DMS 273 (cell line): ENCODE measurements at regions not wholly inside any gene's neighbourhood (a gene's known extent, or its start where the extent isn't known, plus 50 kb on each side); places are given as distances from the start of the nearest gene placed in this dataset.

Source experiments
- DNase-seq: peaks from one replicate; lab custom pipeline; 2025; ENCODE audit not compliant: unreplicated experiment; lab: John Stamatoyannopoulos, UW

DNA sequence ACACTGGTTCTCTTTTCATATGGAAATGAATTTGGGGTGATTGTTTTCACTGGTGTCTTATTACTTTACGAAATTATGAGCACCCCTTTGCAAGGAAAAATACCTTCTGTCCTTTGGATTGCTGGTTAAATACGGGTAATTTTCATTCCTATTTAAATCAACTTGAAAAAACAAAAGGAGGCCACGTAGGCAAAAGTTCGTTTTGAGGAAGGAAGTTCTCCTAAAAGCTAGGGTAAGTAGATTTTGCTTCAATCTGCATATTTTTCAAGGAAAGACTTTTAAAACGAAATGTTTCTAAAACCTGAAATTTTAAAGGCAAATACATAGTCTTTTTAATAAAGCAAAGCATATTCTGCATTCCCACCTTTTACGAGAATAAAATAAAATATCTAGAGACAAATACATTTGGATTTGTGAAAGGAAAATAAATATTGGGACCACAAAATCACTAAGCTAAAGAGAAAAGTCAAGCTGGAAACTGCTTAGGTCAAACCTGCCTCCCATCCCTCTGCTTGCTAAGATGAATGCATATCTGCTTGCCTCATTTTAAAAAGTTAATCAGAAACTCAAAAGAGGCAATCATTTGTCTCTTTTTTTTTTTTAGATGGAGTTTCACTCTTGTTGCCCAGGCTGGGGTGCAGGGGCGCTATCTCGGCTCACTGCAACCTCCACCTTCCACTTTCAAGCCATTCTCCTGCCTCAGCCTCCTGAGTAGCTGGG lies 70.9 kb upstream of the ETS2 start:
- DNase-seq, result no peak

- DNase-seq, result no peak
These were observed 70.0 kb upstream of the ETS2 start for GRCh38 chr21:38735626-38736206.

- no peak for DNase-seq
These were observed 65.6 kb upstream of the ETS2 start for GRCh38 chr21:38740090-38740489.

- no peak for DNase-seq
These were observed 64.4 kb upstream of the ETS2 start for GRCh38 chr21:38741092-38741949.

- no peak for DNase-seq
These were observed 63.8 kb upstream of the ETS2 start for GRCh38 chr21:38741950-38742256.

- no peak for DNase-seq
These were observed 63.0 kb upstream of the ETS2 start for GRCh38 chr21:38742580-38743260.

DNA sequence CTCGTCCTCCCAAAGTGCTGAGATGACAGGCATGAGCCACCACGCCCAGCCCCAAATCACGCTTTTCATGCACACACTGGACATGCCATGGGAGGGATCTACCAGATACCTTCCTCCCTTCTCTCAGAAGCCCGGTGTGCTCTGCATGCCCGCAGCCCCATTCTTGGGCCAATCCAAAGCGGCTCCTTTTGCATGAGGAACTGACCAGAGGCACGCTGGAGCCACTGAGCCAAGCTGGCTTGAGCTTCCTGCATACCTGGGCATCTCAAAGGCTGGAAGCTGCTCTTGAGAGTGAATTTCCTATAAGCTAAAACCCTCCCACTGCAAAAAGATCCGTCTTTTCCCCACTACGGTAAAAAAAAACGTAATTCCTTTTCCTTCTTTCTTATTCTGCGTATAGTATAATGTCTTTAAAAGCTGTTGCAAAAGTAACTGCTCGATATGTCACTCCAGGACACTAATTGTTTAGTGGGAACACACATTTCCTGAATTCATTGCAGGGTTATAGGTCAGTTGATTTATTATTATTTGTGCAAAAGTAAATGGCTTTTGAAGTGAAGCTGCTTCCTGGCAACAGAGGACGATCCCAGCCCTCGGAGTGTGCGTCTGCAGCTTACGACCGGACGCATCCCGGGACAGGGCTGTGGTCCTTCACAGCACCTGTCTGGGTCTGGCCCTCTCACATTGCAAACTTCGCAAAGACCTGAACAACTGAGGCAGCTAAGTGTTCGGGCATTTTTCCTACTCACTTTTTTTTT lies 61.8 kb upstream of the ETS2 start:
- DNase-seq, result no peak

DNA sequence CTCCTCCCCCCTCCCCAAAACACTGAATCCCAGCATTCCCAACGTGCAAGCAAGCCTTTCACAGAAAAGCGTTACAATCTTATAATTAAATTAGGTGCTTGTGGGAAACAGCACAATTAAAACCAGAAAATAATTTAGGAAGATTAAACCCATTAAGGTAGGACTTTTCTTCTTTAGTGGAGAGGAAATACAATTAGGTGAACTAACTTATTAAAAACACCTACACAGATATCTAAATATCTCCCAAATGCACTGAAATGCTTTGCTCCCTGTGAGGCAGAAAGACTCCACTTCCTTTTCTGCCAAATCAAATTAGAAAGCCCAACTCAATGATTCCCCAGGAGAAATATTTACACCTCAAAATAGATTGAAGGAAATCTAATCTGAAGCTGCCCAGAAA lies 60.9 kb upstream of the ETS2 start:
- DNase-seq, result no peak

- no peak for DNase-seq
These were observed 57.9 kb upstream of the ETS2 start for GRCh38 chr21:38747810-38748209.

- no peak for DNase-seq
These were observed 54.2 kb upstream of the ETS2 start for GRCh38 chr21:38751379-38752050.

- no peak for DNase-seq
These were observed 53.7 kb upstream of the ETS2 start for GRCh38 chr21:38752051-38752505.

GRCh38 chr21:38753114-38753513 lies 52.6 kb upstream of the ETS2 start:
- no peak for DNase-seq

GRCh38 chr21:38753557-38753971 lies 52.2 kb upstream of the ETS2 start:
- DNase-seq, result no peak
